SHP77 (cell line): ENCODE measurements at regions not wholly inside any gene's neighbourhood (a gene's known extent, or its start where the extent isn't known, plus 50 kb on each side); places are given as distances from the start of the nearest gene placed in this dataset.

Source experiments
- DNase-seq, 2 experiments: peaks; one replicate each; lab custom pipeline; 2025; lab: John Stamatoyannopoulos, UW

DNA sequence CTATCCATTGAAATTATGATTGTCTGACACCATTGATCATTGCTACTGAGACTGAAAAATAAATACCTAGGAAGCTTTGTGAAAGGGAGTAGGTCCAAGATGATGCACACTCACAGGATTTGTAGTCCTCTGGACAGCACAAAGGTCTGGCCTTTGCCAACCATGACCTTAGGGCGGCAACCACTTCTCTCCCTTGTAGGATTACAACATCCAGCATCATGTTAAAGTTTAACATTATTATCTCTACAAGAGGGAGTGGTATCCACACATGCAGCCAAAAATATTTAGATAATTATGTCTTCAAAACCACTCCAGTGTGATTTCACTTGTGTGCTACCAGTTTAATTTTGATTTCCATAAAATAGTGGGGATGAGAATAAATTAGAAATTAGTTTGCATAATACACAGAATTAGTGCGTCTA, 51.1 kb upstream of the NHSL1 start:
- no peak for DNase-seq

DNA sequence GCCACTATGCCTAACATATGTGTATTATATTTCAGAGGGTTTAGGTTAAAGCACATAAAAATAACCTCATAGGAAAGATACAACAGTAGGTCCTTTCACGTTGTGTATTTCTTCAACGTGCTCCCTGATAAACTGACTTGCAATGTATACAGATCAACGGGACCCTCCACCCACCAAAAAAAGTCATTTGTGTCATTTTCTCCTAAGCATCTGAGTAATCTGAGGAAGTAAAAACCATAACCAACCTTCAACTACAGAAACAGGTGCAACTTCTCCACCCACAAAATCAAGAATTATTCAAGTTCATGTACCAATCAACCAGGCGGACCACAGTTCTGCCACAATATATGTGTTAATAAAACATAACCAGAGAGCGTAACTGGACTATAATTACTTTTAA, 54.9 kb upstream of the NHSL1 start:
- no peak for DNase-seq

DNA sequence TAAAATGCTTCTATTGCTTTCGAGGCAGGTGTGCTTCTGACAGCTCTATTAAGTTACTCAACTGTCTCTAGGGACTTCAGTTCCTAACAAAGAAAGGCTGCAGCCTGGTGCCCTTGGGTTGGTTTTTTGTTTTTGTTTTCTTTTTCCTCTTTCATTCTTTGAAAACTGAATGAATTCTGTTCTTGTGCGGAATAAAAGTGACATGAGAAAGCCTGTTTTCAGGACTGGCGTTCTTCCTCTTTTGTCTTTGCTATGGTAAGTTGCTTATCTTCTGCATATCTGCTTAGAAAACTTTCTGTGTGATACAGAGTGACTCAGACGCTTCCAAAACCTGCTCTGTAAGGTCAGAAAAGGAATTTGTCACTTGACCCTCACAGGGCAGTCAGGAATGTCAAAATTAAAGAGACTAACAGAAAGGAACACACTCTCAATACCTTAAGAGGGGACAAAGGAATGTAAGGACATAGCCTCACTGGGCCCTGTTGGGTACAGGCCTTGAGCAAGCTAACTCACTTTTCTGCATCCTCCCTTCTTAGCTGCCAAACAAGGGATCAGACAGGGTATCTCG, 56.2 kb upstream of the NHSL1 start:
- no peak for DNase-seq

DNA sequence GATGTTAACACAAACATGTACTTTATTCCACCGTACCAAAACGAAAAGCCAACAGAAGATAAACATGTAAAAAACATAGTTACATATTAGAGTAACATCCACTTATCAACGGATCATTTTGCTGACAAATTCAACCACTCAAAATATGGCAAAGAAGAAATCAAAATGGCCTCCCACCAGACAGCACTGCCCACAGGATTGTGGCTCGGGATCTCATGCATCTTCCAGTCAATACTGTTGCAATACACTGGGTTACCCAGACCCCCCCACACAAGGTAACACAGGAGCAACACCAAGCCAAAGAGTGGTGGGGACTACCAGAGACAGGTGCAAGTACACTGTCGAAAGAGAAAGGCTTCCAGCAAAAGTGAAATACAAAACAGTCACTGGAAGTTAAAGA, 57.9 kb upstream of the NHSL1 start:
- DNase-seq: no peak

DNA sequence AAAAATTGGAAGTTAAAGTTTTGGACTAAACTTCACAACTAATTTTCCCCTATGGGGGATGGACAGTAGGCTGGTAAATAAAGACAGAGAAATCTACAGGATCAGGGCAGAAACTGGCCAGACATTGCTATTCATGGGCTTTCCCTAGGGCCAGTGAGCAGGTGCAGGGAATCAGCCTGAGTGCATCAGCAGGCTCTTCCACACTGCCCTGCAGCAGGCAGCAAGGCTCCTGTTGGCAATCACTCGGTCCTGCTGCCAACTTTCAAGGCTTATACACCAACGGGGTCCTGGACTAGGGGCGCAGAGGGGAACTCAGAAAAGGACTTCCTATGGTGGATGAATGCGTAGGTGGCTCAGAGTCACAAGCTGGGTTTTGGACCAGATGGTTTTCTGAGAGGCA, 59.8 kb upstream of the NHSL1 start:
- peak in 1 of 2 experiments; percentile 6 for DNase-seq

DNA sequence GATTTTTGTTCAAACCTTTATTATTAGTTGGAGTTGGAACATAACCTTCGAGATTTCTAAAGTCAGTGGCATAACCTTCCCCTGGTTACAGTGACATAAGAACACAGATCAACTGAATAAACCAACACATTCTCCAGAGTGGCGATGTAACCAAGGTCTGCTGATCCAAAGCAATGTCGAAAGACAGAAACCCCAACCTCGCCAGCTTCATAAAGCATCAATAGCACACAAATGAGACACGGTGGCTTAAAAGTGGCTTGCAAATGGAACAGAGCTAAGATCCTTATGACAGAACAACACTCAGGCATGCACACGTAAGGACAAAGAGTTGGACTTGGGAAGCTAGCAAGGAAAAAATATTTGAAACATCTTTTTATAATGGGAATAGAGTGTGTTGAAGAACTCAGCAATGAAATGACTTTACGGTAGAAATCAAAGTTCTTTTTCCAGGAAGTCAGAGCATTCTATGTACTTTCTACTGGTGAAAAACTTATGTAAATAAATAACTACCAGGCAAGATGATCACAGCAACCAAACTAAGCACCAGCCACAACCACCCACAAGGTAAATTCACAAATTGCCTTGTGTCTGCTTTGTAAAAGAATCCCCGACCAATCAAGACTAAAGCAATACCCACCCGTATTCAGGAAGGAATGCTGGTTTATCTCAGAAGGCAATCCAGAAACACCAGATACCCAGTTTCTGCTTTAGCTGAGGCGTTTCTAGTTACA, 61.0 kb upstream of the NHSL1 start:
- no peak for DNase-seq

DNA sequence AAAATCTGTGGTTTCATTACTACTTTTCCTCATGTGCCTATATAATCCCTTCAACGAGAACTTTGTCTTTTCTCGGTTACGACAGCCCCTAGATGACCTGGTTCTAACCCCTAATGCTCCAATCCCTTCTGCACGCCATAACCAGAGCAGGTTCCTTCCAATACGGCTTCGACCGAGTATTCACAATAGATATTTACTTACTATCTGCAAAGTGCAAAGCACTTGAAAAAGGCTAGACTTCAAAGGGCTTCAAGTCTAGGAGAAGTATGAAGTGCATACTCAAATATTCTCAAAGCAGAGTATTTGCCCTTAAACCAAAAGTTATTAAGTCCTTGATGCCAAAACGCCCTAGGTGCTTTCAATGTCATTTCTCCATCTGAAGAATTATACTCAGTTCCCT, 63.4 kb upstream of the NHSL1 start:
- DNase-seq: no peak

DNA sequence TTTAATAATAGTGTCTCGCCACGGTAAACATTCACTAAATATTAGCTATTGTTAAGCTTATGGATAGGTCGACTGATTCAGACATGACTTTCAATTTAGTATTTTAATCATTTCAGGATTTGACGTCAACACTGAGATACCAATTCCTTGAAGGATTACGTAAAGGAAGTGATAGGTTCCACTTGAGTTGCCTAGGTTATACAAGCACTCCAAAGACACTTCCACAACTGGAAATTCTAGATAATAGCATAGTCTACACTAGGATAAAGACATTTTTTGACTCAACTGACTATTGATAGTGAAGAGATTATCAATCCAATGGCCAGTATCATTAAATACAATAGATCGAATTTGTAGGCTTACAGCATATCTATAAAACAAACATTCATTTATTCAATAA, 63.9 kb upstream of the NHSL1 start:
- no peak for DNase-seq

DNA sequence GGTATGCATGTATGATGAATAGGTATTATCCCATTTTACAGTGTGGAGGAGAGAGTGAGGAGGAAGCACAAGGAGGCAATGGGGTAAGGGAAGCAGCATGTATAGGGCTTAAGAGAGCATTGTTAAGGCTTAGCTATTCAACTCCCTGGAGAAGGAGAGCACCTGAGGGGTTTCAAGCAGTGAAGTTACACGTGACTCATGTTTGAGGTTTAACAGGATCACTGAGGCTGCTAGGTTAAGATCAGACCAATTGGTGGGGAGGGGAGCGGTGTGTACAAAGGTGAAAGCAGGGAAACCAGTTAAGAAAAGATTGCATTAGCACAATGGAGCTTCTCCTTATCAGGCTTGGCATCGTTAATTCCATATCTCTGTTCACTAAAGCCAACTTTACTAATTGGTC, 64.4 kb upstream of the NHSL1 start:
- DNase-seq: no peak

DNA sequence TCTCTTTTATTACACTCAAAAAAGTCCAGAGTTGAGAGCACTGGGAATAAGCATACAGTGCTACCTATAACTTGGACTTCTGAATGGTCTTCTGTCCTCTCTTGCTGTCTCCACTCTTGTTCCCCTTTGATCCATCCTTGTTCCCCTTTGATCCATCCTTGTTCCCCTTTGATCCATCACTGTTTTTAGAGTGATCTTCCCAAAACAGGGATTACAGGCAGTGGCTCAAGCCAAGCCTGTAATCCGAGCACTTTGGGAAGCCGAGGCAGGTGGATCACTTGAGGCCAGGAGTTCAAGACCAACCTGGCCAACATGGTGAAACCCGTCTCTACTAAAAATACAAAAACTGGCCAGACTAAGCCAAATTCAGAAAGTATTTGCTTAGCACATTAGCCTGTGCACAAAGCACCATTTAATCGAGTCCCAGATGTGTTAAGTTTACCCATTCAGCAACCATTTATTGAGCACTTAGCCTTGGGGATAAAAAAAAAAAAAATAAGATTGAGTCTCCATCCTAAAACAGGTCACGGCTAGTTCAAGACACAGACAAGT, 65.0 kb upstream of the NHSL1 start:
- no peak for DNase-seq

DNA sequence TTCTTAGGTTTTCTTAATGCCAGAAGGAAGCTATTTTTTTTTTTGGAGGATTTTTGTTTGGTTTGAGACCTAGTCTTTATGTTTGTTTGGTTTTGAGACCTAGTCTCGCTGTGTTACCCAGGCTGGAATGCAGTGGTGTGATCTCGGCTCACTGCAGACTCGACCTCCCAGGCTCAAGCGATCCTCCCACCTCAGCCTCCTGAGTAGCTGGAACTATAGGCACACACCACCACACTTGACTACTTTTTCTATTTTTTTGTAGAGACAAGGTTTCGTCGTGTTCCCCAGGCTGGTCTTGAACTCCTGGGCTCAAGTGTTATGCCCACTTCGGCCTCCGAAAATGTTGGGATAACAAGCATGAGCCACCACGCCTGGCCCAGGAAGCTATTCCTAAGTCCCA, 67.8 kb upstream of the NHSL1 start:
- no peak for DNase-seq

DNA sequence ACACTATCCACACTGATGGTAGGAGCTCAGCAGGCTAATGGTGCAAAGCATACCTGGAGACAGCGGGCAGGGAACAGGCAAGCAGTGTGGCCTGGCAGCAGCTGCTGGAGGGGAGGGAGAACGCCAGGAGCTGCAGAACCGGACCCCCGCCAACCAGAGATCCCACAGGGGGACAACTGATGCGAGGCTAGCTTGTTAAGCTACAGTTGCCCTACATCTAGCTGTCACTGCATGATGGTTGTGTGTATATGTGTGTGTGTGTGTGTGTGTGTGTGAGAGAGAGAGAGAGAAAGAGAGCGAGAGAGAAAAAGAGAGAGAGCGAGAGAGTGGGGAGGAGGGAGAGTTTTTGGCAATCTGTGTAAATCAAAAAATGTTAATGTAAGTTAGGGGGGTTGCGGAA, 69.7 kb upstream of the NHSL1 start:
- DNase-seq: no peak

DNA sequence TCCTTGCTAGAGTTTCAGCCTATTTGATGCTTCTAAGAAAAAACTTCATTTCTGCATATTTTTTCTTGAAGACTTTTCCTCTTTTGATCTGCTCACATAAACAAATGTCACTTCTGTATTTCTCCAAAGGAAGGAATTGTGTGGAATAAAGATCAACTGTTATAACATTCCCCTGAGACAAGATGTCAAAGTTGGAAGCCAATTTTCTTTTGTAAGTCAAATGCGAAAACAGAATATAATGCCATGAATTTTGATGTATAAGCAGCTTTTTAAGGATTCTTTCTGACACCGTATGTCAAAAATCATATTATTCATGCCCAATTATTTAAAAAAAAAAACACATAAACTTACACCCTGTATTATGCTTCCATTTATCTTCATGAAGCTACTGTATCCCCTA, 70.3 kb upstream of the NHSL1 start:
- DNase-seq: no peak

DNA sequence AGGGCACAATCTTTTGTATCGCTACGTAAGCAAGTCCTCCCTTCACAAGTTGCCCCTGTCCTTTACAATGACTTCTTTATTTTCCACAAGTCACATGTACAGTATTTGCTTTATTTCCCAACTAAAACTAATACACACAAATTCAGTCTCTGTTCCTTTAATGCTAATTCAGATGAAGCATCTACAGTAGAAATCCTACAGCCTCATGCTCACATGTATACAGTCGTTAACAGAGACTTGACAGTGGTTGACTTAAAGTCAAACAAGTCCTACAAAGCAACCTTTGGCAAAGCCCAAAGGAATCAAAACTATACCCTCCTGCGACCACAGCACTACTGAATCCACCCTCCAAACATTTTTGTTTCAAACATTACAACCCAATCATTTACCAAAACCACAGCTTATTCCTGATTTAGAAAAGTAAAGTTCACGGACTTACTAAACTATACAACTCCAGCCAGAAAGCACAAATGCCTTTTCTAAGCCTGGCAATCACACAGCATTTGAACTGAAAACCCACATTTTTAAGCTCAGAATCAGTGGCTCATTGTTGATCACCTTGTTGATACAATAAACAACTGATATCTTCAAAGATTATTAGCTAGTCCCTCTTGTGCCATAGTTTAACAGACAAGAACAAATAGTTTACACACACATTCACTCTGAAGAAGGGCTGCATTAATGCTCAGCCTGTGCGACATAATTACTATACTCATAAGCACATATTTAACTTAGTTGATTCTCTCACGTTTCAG, 70.9 kb upstream of the NHSL1 start:
- no peak for DNase-seq

DNA sequence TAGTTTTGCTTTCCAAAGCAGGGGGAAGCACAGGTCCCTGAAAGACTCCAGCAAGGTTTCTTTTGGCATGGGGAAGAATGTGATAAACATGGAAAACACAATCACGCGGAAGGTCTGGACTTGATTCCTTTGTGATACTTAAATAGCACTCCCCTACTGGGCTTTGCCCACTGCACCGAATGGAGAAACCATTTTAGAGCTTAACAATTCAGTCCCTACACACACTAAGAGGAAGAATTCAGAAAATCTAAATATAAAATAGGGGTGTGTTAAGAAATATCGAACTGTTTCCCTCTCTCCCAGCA, 71.4 kb upstream of the NHSL1 start:
- no peak for DNase-seq

DNA sequence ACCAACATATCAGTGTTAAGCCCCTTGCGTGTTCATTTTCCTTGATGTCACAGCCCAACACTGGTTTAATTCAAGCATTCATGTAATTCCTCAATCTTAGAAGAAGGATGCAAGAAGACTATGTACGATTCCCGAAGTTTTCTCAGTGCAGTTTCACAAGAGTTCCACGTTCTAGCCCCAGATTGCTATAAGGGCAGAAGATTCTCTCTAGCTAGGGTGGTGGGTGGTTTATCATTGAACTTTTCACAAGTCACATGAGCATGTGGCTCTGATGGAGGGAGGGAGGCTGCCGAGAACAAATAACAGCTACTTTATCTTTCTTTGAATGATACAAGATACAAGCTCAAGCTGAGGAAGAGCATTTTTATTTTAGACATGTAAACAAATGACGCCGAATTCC, 71.9 kb upstream of the NHSL1 start:
- DNase-seq: no peak

DNA sequence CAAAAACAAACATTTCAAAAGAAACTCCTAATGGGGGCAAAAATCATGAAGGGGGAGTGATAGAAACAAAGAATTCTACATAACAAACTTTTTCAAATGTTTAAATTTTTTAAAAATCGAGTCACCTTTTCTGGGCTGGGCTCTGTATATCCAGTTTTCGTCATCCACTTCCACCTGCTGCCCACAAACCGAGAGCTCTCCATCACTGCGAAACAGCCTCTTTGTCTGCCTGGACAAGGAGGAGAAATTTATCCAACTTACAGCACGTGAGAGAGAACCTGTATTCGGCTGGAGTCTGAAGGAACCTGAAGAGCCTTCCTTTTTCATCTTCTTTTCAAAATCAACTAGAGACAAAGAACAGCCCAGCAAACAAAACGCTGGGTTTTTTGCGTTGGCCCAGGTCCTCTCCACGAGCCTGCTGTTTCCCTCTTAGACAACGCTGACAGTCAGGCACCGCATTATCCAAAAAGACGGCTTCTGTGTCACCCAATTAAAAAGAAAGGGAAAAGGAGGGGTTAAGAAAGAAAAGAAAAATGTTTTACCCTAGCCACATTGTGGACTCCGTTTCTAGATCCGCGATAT, 72.4 kb upstream of the NHSL1 start:
- DNase-seq: no peak

DNA sequence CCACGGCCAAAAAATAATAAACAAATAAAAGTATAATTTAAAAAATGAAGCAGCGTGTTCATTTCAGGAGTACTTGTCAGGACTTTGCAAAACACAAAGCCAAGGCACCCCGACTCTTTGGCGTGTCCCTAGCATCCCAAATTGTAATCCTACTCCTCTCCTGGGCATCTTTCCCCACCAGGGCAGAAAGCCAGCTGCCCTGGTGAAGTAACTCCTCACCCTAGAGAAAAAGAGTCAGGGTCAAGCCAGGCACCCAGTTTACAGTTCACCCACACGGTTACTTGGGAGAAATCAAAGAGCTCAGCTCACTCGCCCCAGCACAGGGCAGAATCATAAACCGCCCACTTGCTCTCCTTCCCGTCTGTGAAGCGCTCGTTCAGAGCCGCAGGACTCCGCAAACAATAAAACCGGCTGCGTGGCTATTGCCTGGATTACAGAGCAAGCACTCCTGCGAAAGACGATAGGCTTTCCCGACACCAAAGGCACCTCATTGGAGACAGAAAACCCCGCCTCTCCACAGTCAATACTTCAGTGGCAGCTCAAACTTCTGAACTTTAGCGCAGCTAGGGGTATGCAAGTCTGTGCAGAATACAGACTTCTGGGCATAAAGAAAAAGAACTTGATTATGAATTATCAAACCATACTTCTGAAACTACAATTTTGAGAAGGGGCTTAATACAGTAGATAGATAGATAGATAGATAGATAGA, 73.0 kb upstream of the NHSL1 start:
- peak; percentile 85 for DNase-seq

DNA sequence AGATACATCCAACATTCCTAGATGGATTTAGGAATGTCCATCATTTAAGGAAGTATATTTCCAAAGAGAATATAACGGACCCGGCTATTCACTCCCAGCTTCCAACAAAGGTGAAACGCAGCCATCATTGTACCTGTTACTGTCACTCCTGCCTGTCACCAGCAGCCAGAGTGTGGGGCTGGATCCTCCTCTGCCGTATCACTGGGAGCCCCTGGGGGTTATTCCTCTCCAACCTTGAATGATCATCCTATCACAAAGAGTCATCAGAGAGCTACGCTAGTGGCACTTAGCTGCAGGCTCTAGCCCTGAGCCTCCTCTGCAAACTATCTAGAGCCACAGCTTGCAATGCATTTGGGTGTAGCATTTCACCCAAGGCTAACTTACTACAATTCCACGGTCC, 73.6 kb upstream of the NHSL1 start:
- no peak for DNase-seq

DNA sequence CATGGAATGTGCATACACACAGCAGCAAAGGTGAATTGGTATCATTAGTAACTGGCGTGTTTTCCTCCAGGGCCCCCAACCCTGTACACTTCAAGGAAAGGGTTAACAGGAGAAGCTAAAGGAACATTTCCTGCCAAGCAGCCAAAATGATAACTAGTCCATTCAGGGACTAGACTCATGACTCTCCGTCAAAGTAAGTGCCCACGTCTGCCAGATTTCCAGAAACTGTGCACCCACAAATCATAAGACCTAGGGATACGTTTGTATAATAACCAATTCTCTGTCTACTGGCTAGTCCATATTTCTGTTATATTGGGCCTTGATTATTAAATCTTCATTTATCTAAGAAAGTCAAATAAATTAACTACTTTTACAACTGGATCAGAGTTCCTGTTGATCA, 76.0 kb upstream of the NHSL1 start:
- no peak for DNase-seq

DNA sequence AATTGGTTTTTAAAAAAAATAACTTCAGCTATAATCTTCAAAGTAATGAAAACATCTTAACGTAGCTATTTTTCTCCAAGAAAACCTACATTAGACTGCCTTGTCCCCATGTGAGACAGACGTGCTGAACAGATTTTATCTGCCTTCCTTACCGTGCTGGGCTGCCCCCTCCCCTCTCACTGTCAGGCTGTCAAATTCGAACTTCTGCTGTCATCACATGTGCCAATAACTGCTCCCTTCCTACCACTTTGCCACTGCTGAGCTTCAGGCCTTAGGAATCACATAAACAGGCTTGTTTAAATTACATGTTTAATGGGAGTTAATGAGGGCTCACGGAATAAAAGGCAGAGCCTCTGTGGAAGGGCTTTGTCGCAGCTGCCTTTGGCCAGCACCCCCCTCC, 77.0 kb upstream of the NHSL1 start:
- peak in 1 of 2 experiments; percentile 46 for DNase-seq

DNA sequence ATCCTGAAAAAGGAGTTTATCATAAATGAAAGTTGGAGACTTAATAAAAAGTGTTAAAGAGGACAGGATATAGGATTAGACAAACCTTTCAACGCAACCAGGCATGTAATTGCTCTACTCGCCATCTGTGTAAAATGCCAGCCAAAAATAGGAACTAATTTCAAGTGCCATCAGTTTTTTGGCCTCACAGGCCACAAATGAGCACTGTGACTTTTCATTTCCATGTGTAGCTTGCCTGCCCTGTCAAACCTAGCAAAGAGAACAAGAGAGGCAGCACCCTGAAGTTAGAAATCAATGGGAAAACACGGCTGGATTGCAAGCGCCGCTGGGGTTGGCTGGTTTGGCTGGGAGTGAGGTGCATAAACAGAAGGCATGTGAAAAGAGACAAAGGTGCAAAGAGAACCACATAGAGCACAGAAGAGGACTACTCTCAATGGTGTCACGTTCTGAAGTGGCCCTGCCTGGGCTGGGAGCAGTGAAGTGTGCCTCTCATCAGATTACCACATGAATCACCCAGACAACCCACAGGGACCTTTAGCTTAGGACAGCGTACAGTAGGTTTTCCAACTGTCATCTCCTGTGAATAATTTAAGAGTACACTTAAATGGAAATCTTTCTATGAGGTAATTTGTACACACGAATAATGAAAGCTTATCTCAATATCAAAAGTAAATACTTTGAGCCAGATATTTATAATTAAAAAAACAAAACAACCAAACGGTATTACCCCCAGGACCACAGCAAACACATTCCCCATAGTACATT, 78.0 kb upstream of the NHSL1 start:
- peak; percentile 85 to 87 for DNase-seq
